Skin epidermis (tissue), 12 donors: ENCODE measurements at regions not wholly inside any gene's neighbourhood (a gene's known extent, or its start where the extent isn't known, plus 50 kb on each side); places are given as distances from the start of the nearest gene placed in this dataset.

Experiments
- H3K27ac ChIP-seq, 21 experiments: fragments of 200-600 bp; sonication (generic) in 11 of 21; one replicate each; pipeline ENCODE4 v1.5.0; 2020; ENCODE audit warnings: mild to moderate bottlenecking in 3 of 21, inconsistent platforms in 2 of 21, moderate library complexity in 2 of 21
- H3K4me3 ChIP-seq, 7 experiments: fragments of 200-600 bp; sonication (generic) in 2 of 7; one replicate each; pipeline ENCODE4 v1.5.0; 2020; ENCODE audit warnings: inconsistent platforms in 2 of 7, mild to moderate bottlenecking in 2 of 7, moderate library complexity in 1 of 7

- no peak overlapping the region for H3K4me3 ChIP-seq
- no peak overlapping the region for H3K27ac ChIP-seq
Observed at GRCh38 chr21:18914570-18914969, 511.0 kb upstream of the TMPRSS15 start.

- H3K27ac ChIP-seq: no peak overlapping the region
- H3K4me3 ChIP-seq: no peak overlapping the region
Observed at GRCh38 chr21:18917622-18918021, 514.0 kb upstream of the TMPRSS15 start.

DNA sequence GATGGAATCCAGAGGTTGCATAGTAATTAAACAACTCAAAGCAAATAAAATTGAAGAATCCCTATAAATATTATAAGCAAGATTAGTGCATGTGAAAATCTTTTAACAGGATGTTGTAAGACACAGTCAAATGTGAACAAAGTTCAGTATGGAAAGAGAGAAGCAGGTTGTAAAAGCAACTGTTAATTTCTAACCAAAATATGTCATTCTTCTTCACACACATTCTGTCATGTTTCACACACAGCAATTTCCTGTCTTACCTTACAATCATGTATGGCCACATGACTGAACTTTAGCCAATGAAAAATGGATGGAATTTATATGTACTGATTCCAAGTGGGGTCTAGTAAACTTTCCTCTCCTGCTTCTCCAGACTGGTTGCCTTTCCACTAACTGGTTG lies 527.7 kb upstream of the TMPRSS15 start:
- no peak overlapping the region for H3K4me3 ChIP-seq
- no peak overlapping the region for H3K27ac ChIP-seq

DNA sequence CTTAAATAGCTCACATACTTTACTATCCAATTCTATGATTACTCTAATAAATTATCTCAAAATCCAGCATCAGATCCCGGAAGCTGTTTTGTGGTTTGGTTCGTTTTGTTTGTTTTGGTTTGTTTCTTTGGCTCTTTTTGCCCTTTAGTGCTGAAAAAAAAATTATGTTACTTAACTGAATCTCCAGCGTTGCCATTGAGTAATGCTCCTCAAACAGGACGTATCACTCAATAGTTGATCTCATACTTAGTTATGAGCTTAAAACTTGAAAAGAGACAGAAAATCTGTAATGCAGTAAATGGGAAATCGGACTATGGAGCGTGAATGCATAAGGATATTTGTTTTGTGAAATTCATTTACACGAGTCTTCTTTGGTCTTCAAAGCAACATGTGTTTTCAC lies 533.8 kb upstream of the TMPRSS15 start:
- H3K27ac ChIP-seq: no peak overlapping the region
- no peak overlapping the region for H3K4me3 ChIP-seq

- H3K4me3 ChIP-seq: no peak overlapping the region
- H3K27ac ChIP-seq: no peak overlapping the region
Observed at GRCh38 chr21:18940791-18941190, 537.2 kb upstream of the TMPRSS15 start.

DNA sequence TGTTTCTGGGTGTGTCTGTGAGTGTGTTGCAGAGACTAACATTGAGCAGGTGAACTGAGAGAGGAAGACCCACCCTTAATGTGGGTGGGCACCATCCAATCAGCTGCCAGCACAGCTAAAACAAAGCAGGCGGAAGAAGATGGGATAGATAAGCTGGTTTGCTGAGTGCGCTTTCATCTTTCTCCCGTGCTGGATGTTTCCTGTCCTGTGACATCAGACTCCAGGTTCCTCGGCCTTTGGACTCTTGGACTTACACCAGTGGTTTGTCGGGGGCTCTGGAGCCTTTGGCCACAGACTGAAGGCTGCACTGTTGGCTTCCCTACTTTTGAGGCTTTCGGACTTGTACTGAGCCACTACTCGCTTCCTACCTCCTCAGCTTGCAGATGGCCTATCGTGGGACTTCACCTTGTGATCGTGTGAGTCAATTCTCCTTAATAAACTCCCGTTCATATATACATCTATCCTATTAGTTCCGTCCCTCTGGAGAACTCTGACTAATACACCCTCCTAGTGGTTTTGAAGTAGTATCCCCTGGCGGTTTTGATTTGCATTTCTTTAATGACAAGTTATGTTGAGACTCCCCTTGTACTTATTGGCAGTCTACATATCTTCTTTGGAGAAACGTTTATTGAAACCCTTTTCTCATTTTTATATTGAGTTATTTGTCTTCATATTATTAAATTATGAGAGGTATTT lies 546.6 kb upstream of the TMPRSS15 start:
- Histone ChIP-seq H3K27ac (no peak overlapping the region), H3K4me3 (no peak overlapping the region)

GRCh38 chr21:18951271-18952038 lies 547.9 kb upstream of the TMPRSS15 start:
- Histone ChIP-seq H3K4me3 (no peak overlapping the region), H3K27ac (no peak overlapping the region)

GRCh38 chr21:18954441-18954844 lies 550.9 kb upstream of the TMPRSS15 start:
- no peak overlapping the region for H3K27ac ChIP-seq

GRCh38 chr21:18959817-18960216 lies 556.2 kb upstream of the TMPRSS15 start:
- H3K27ac ChIP-seq: no peak overlapping the region
- no peak overlapping the region for H3K4me3 ChIP-seq

More at GRCh38 chr21:18954441-18954844, 550.9 kb upstream of the TMPRSS15 start:
- no peak overlapping the region for H3K4me3 ChIP-seq

GRCh38 chr21:18960306-18960705 lies 556.7 kb upstream of the TMPRSS15 start:
- H3K27ac ChIP-seq: no peak overlapping the region
- H3K4me3 ChIP-seq: no peak overlapping the region

GRCh38 chr21:18970416-18970815 lies 566.8 kb upstream of the TMPRSS15 start:
- Histone ChIP-seq H3K27ac (no peak overlapping the region), H3K4me3 (no peak overlapping the region)

- no peak overlapping the region for H3K4me3 ChIP-seq
- no peak overlapping the region for H3K27ac ChIP-seq
Observed at GRCh38 chr21:18970941-18971340, 567.4 kb upstream of the TMPRSS15 start.

- Histone ChIP-seq H3K27ac (no peak overlapping the region), H3K4me3 (no peak overlapping the region)
Observed at GRCh38 chr21:18985584-18985983, 582.0 kb upstream of the TMPRSS15 start.

GRCh38 chr21:18986197-18986596 lies 582.6 kb upstream of the TMPRSS15 start:
- H3K27ac ChIP-seq: no peak overlapping the region
- no peak overlapping the region for H3K4me3 ChIP-seq

DNA sequence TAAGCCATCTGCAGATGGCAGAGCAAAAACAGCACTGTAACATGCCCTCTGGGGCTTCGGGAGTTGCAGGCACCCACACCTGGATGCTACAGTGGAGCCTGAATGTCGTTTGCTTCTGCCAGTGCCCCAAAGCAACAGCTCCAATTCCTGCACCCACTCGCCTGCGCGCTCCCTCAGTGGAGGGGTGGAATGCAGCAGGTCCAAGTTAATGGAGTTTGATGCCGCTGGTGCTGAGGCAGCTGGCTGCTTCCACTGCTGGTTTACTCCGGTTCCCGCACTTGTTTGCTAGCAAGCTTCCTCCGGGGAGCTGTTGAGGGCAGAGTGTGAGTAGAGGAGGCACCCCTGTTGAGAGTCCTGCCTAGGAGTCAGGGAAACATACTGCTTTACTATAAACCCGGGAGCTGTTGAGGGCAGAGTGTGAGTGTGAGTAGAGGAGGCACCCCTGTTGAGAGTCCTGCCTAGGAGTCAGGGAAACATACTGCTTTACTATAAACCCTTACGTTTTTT lies 584.0 kb upstream of the TMPRSS15 start:
- Histone ChIP-seq H3K4me3 (no peak overlapping the region), H3K27ac (no peak overlapping the region)

GRCh38 chr21:18989953-18990495 lies 586.4 kb upstream of the TMPRSS15 start:
- H3K27ac ChIP-seq: no peak overlapping the region
- no peak overlapping the region for H3K4me3 ChIP-seq

DNA sequence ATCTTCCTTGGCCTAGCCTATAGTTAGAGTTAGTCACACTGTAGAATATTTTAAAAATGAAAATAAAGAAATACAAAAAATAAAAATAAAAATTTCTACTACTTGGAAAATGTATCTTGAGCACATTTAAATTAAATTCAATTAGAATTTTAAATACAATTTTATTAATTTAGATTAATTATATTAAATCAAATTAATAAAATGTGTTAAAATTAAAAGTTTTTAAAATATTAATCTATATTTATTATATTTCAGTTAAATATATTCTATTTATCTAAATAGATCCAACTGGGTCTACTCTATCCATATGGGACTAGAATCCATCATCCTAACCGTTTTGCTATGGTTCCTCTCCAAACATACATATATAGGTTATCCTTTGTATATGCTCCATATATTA lies 588.3 kb upstream of the TMPRSS15 start:
- Histone ChIP-seq H3K4me3 (no peak overlapping the region), H3K27ac (no peak overlapping the region)

DNA sequence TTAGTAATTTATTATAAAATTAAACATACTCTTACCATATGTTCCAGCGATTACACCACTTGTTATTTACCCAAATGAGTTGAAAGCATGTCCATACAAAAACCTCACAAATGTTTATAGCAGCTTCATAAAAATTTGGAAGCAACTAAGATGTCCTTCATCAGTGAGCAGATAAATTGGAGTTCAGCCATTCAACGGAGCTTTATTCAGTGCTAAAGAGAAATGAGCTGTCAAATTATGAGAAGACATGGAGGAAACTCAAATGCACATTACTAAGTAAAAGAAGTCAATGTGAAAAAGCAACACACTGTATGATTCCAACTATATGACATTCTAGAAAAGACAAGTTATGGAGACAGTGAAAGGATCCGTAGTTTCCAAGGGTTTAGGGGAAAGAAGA lies 606.7 kb upstream of the TMPRSS15 start:
- no peak overlapping the region for H3K27ac ChIP-seq
- H3K4me3 ChIP-seq: no peak overlapping the region

- Histone ChIP-seq H3K27ac (no peak overlapping the region), H3K4me3 (no peak overlapping the region)
Observed at GRCh38 chr21:19010996-19011395, 607.4 kb upstream of the TMPRSS15 start.

DNA sequence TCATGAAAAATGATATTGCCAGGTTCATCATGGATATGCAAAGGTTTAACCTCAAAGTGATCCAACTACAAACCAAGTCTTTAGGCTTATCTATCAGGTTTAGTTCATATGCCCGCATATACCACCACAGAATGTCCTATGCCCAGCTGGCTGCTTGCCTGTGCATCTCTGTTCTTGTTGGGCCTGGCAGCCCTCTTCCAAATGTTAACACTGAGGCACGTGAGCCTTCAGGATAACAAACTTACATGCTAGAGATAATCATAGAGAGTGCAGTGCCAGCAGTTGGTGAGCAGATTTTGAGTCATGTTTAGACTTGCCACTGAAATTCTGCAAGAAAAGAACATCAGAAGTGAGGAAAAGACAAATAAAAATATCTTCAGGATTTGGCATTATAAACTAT lies 607.9 kb upstream of the TMPRSS15 start:
- Histone ChIP-seq H3K4me3 (no peak overlapping the region), H3K27ac (no peak overlapping the region)

DNA sequence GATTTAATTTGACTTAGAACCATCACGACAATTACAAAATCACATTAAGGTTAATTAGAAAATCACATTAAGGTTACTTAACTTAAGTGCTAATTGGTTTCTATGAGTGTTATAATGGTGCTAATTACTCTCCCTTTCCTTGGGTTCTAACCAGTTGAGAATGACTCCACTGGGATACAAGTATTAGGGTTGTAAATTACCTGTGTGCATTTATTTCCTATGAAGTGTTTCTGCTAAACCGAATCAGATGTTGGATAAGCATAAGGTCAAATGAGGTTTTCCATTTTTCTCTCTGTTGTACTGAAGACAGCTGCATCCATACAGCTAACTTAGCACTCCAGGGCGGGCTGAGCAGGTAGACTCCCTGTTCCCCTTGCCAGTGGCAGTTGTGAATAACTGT lies 610.3 kb upstream of the TMPRSS15 start:
- Histone ChIP-seq H3K27ac (no peak overlapping the region), H3K4me3 (no peak overlapping the region)
